K562 (cell line): ENCODE measurements at regions not wholly inside any gene's neighbourhood (a gene's known extent, or its start where the extent isn't known, plus 50 kb on each side); places are given as distances from the start of the nearest gene placed in this dataset.

Source experiments
- ATAC-seq: fragments of 200-7000 bp; cut with Tn5 transposase; 3 replicates; pipeline ENCODE4 v1.9.1; 2020; ENCODE audit warnings: moderate library complexity
- BruUV-seq: library from RNA; stranded (reverse); fragments of 400-500 nt; replicated peaks from 2 replicates; lab custom pipeline; 2021; lab: Mats Ljungman, UMichigan
- CTCF ChIA-PET: fragments of 300-600 bp; formaldehyde crosslinking; extraction: SDS; loops from one replicate; lab custom pipeline; 2021; ENCODE audit warnings: low intra/inter-chr PET ratio; lab: Yijun Ruan, JAX
- POLR2A ChIA-PET: fragments of 300-600, 350-650 bp; sonication (Branson Sonifier 250); formaldehyde crosslinking; extraction: SDS; loops from one replicate; lab custom pipeline; 2021; ENCODE audit warnings: antibody characterized with exemption, inconsistent platforms; lab: Yijun Ruan, JAX
- DNase-seq, 4 experiments: peaks; one replicate each; pipeline versions ENCODE4 v3.0.0 to v3.0.0-alpha.2; 2011 to 2018; ENCODE audit warnings: low spot score in 3 of 4, mixed read lengths in 3 of 4; ENCODE audit errors: extremely low read depth in 1 of 4
- FAIRE-seq: peaks from 2 replicates; lab custom pipeline; 2011; peaks lifted over from hg19 to GRCh38; lab: Jason Lieb, UNC
- H2AFZ ChIP-seq: 2 replicates; pipeline ENCODE4 v1.6.0; 2011; ENCODE audit warnings: low read depth, low read length, control low read depth, inconsistent platforms
- H3K27ac ChIP-seq: fragments of 200-600 bp; 3 replicates; pipeline ENCODE4 v1.8.0; 2011; ENCODE audit warnings: low read depth, mild to moderate bottlenecking, control low read depth, inconsistent platforms, low read length, moderate library complexity, mixed read lengths; ENCODE audit errors: extremely low read depth
- H3K27me3 ChIP-seq, 2 experiments: fragments of 300-600 bp in 1 of 2; 2 replicates in 1 of 2; 3 replicates in 1 of 2; pipeline versions ENCODE4 v1.6.0 to v1.8.0; 2011; ENCODE audit warnings: inconsistent platforms in 2 of 2, low read length in 2 of 2, mild to moderate bottlenecking in 1 of 2, mixed read lengths in 1 of 2, moderate library complexity in 1 of 2; ENCODE audit not compliant: control insufficient read depth in 2 of 2, insufficient read depth in 2 of 2
- H3K36me3 ChIP-seq: fragments of 300-600 bp; 3 replicates; pipeline ENCODE4 v1.8.0; 2011; ENCODE audit warnings: mild to moderate bottlenecking, low read length, inconsistent platforms; ENCODE audit not compliant: control insufficient read depth, insufficient read depth
- H3K4me1 ChIP-seq, 2 experiments: fragments of 200-600 bp in 1 of 2; replicated peaks in 1 of 2; 2 replicates in 1 of 2; 3 replicates in 1 of 2; pipeline versions ENCODE4 v1.5.1 to v1.8.0; 2011; ENCODE audit warnings: inconsistent platforms in 2 of 2, low read length in 2 of 2, mild to moderate bottlenecking in 1 of 2, mixed read lengths in 1 of 2, moderate library complexity in 1 of 2; ENCODE audit not compliant: control insufficient read depth in 2 of 2, insufficient read depth in 2 of 2
- H3K4me2 ChIP-seq: 2 replicates; pipeline ENCODE4 v1.6.1; 2011; ENCODE audit warnings: low read length, control low read depth, inconsistent platforms, mixed read lengths; ENCODE audit not compliant: insufficient read depth
- H3K4me3 ChIP-seq: fragments of 200-600 bp; sonication (generic), shearing (Covaris generic); 2 replicates; pipeline ENCODE4 v1.5.1; 2016; ENCODE audit warnings: control low read depth, inconsistent platforms
- H3K79me2 ChIP-seq: fragments of 200-600 bp; 3 replicates; pipeline ENCODE4 v1.8.0; 2011; ENCODE audit warnings: low read length, inconsistent platforms; ENCODE audit not compliant: control insufficient read depth, insufficient read depth
- H3K9ac ChIP-seq, 2 experiments: 2 replicates each; pipeline versions ENCODE4 v1.6.0 to v1.6.1; 2011; ENCODE audit warnings: low read depth in 2 of 2, low read length in 2 of 2, control low read depth in 1 of 2, inconsistent platforms in 1 of 2, mild to moderate bottlenecking in 1 of 2, mixed read lengths in 1 of 2; ENCODE audit not compliant: insufficient read depth in 1 of 2
- H3K9me1 ChIP-seq: one replicate; pipeline ENCODE4 v1.6.0; 2011; ENCODE audit warnings: inconsistent platforms, mild to moderate bottlenecking, low read length, moderate library complexity; ENCODE audit not compliant: control insufficient read depth, insufficient read depth
- H3K9me3 ChIP-seq: replicated peaks from 2 replicates; pipeline ENCODE4 v1.5.1; 2011; ENCODE audit warnings: low read depth, low read length, inconsistent platforms; ENCODE audit not compliant: control insufficient read depth, insufficient read depth
- H4K20me1 ChIP-seq: replicated peaks from 2 replicates; pipeline ENCODE4 v1.6.1; 2011; ENCODE audit warnings: low read length, inconsistent platforms, mixed read lengths; ENCODE audit not compliant: control insufficient read depth, insufficient read depth
- CAMTA2 ChIP-seq: fragments of 250-450 bp; sonication (Bioruptor Pico); conservative IDR thresholded peaks from 2 replicates; pipeline ENCODE4 v1.5.1; 2022
- FOXA3 ChIP-seq, 2 experiments: fragments of 450-650 bp in 1 of 2; sonication (generic) in 1 of 2; formaldehyde crosslinking; IDR thresholded peaks in 1 of 2; conservative IDR thresholded peaks in 1 of 2; 2 replicates each; pipeline versions ENCODE4 v1.4.0 to v1.8.0; 2020 to 2022; ENCODE audit warnings: mild to moderate bottlenecking in 2 of 2, missing genetic modification reagents in 1 of 2
- GATA2 ChIP-seq: sonication (generic); formaldehyde crosslinking; IDR thresholded peaks from 2 replicates; pipeline ENCODE4 v1.4.0; 2020; ENCODE audit warnings: mild to moderate bottlenecking, missing genetic modification reagents
- HLTF ChIP-seq: fragments of 450-650 bp; IDR thresholded peaks from 2 replicates; pipeline ENCODE4 v1.6.1; 2016
- HOXB6 ChIP-seq: fragments of 250-450 bp; sonication (Bioruptor Pico); IDR thresholded peaks from 2 replicates; pipeline ENCODE4 v1.5.1; 2022; ENCODE audit warnings: mild to moderate bottlenecking, borderline replicate concordance
- LARP7 ChIP-seq: fragments of 450-650 bp; IDR thresholded peaks from 2 replicates; pipeline ENCODE4 v1.6.1; 2016
- NR2C1 ChIP-seq, 2 experiments: fragments of 450-650 bp; IDR thresholded peaks; 2 replicates each; pipeline ENCODE4 v1.6.1; 2017; ENCODE audit warnings: mild to moderate bottlenecking in 2 of 2, antibody characterized with exemption in 1 of 2, inconsistent platforms in 1 of 2, missing compliant biosample characterization in 1 of 2, missing genetic modification characterization in 1 of 2
- PCBP2 ChIP-seq: fragments of 200-400 bp; formaldehyde crosslinking; IDR thresholded peaks from 2 replicates; pipeline ENCODE4 v1.6.1; 2018; ENCODE audit warnings: low read length, low read depth, mild to moderate bottlenecking, moderate library complexity; ENCODE audit not compliant: poor library complexity, severe bottlenecking
- PRMT5 ChIP-seq: sonication (generic); formaldehyde crosslinking; IDR thresholded peaks from 2 replicates; pipeline ENCODE4 v1.5.0; 2020; ENCODE audit warnings: missing genetic modification reagents
- RB1 ChIP-seq: fragments of 450-650 bp; IDR thresholded peaks from 2 replicates; pipeline ENCODE4 v1.6.1; 2017; ENCODE audit warnings: low read depth, mild to moderate bottlenecking
- RBM17 ChIP-seq: fragments of 200-400 bp; formaldehyde crosslinking; IDR thresholded peaks from 2 replicates; pipeline ENCODE4 v1.6.1; 2017; ENCODE audit warnings: low read depth, mild to moderate bottlenecking, low read length, borderline replicate concordance
- WHSC1 ChIP-seq: IDR thresholded peaks from one replicate; pipeline ENCODE4 v1.6.1; 2012; ENCODE audit warnings: low read length, control low read depth, inconsistent platforms
- ZNF311 ChIP-seq: fragments of 250-450 bp; sonication (Bioruptor Pico); IDR thresholded peaks from 2 replicates; pipeline ENCODE4 v1.4.0; 2020; ENCODE audit warnings: mild to moderate bottlenecking, moderate library complexity
- ZNF316 ChIP-seq: fragments of 450-650 bp; IDR thresholded peaks from 2 replicates; pipeline ENCODE4 v1.6.1; 2016
- ZNF324 ChIP-seq: fragments of 250-450 bp; sonication (Bioruptor Pico); IDR thresholded peaks from 2 replicates; pipeline ENCODE4 v1.4.0; 2020; ENCODE audit warnings: mild to moderate bottlenecking
- WGBS: fragments of 100-300 bp; shearing (Covaris generic); methylation state at CpG from one replicate; pipeline ENCODE4 v1.1.6; 2016; ENCODE audit warnings: low coverage, mixed read lengths; ENCODE audit not compliant: insufficient coverage; ENCODE audit errors: missing lambda C conversion rate; 5-methylcytosine and 5-hydroxymethylcytosine counted together
- in situ Hi-C: fragments of 300-500 bp; cut with MboI; formaldehyde crosslinking; loops from 4 replicates; pipeline ENCODE4 v1.15.0; 2018; ENCODE audit warnings: inconsistent platforms, mixed read lengths
- intact Hi-C: fragments of 100-400 bp; cut with micrococcal nuclease; formaldehyde crosslinking; loops from 2 replicates; pipeline ENCODE4 v1.14.2; 2022
- TF ChIP-seq, protein P1 (sequence below), 2 experiments: fragments of 250-450 bp in 1 of 2; fragments of 450-650 bp in 1 of 2; sonication (Bioruptor Pico) in 1 of 2; IDR thresholded peaks; 2 replicates each; pipeline versions ENCODE4 v1.6.1 to v1.8.0; 2016 to 2021; ENCODE audit warnings: mild to moderate bottlenecking in 2 of 2, moderate library complexity in 2 of 2, missing compliant biosample characterization in 1 of 2, missing genetic modification characterization in 1 of 2
- TF ChIP-seq, protein P2 (sequence below): sonication (generic); formaldehyde crosslinking; IDR thresholded peaks from 2 replicates; pipeline ENCODE4 v1.8.1; 2023; ENCODE audit warnings: mild to moderate bottlenecking, missing genetic modification reagents

DNA sequence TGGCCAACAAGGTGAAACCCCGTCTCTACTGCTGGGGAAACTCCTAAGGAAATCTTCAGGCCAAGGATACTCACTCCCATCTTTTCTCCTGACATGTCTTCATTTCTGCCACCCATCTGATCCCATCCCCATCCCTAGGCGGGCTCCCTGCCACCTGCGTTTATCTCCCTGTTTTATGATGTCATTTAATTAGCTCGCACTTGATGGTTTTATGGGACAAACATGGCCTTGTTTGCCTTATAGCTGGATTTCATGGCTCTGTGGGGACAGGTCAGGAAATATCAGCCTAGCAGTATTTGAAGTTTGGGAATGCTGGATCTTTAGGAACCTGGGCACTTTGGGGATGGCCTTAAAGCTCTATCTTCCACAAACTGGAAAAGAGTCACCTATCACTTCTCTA is 88.5 kb upstream of the CISTR start:
- no peaks in the 10 kb centered on the region for H3K79me2 ChIP-seq
- no peak for TF ChIP-seq GATA2
- TF ChIP-seq, protein P1, sequence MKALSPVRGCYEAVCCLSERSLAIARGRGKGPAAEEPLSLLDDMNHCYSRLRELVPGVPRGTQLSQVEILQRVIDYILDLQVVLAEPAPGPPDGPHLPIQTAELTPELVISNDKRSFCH (CRISPR knock-in tag; IDR thresholded peaks at IDR 0.05): no peak
- TF ChIP-seq, protein P1 (tag; IDR thresholded peaks at IDR 0.05): no peak
- TF ChIP-seq PCBP2: no peak
- no peak for TF ChIP-seq RB1
- no peak for TF ChIP-seq FOXA3 (CRISPR knock-in tag; conservative IDR thresholded peaks at IDR 0.05 in 1 of 2, IDR thresholded peaks at IDR 0.05 in 1 of 2)
- no peak for TF ChIP-seq RBM17
- no peak for TF ChIP-seq NR2C1 (IDR thresholded peaks at IDR 0.05)
- no peak for TF ChIP-seq NR2C1 (tag; IDR thresholded peaks at IDR 0.05)
- TF ChIP-seq ZNF316: no peak
- no peak for TF ChIP-seq HOXB6 (CRISPR knock-in tag)
- no peak for TF ChIP-seq ZNF324 (CRISPR knock-in tag)
- TF ChIP-seq CAMTA2: no peak
- TF ChIP-seq, protein P2, sequence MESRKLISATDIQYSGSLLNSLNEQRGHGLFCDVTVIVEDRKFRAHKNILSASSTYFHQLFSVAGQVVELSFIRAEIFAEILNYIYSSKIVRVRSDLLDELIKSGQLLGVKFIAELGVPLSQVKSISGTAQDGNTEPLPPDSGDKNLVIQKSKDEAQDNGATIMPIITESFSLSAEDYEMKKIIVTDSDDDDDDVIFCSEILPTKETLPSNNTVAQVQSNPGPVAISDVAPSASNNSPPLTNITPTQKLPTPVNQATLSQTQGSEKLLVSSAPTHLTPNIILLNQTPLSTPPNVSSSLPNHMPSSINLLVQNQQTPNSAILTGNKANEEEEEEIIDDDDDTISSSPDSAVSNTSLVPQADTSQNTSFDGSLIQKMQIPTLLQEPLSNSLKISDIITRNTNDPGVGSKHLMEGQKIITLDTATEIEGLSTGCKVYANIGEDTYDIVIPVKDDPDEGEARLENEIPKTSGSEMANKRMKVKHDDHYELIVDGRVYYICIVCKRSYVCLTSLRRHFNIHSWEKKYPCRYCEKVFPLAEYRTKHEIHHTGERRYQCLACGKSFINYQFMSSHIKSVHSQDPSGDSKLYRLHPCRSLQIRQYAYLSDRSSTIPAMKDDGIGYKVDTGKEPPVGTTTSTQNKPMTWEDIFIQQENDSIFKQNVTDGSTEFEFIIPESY: no peak
- TF ChIP-seq WHSC1: no peak
- no peak for TF ChIP-seq ZNF311 (CRISPR knock-in tag)
- TF ChIP-seq LARP7: no peak
- no peak for TF ChIP-seq HLTF
- TF ChIP-seq PRMT5 (CRISPR knock-in tag): no peak
- TF ChIP-seq, all 486 proteins: peak for 0
- H2AFZ ChIP-seq: no peak overlapping the region
- ChIA-PET POLR2A (no interaction called here), CTCF (no interaction called here)
- no peak overlapping the region for H3K4me3 ChIP-seq
- H3K4me1 ChIP-seq: no peaks in the 10 kb centered on the region
- intact Hi-C loops (no loop called here), in situ Hi-C loops (no loop called here)
- H3K36me3 ChIP-seq: no peaks in the 10 kb centered on the region
- no peak overlapping the region for H3K27ac ChIP-seq
- BruUV-seq: no TSS peak
- H3K27me3 ChIP-seq: peaks cover 7 to 21% of the 10 kb centered on the region in 2 experiments; a peak in 3 of 5 replicates
- DNase-seq: no peak
- no peak for ATAC-seq
- no peaks in the 10 kb centered on the region for H3K9me3 ChIP-seq
- H4K20me1 ChIP-seq: no peaks in the 10 kb centered on the region
- no peak for FAIRE-seq
- 0% methylated on average over 4 of the region's 4 CpGs for WGBS
- no peak overlapping the region for H3K4me2 ChIP-seq
- no peaks in the 10 kb centered on the region for H3K9me1 ChIP-seq
- H3K9ac ChIP-seq: no peak overlapping the region
